GM12878 (cell line): ENCODE measurements at regions not wholly inside any gene's neighbourhood (a gene's known extent, or its start where the extent isn't known, plus 50 kb on each side); places are given as distances from the start of the nearest gene placed in this dataset.

Experiments used
- CHD1 ChIP-seq: IDR thresholded peaks from 2 replicates; pipeline ENCODE4 v1.6.1; 2012; ENCODE audit warnings: low read depth, low read length, improper control_type of control experiment
- CHD4 ChIP-seq: fragments of 200-600 bp; sonication (generic); IDR thresholded peaks from 2 replicates; pipeline ENCODE4 v1.6.1; 2016; ENCODE audit warnings: mild to moderate bottlenecking
- EGR1 ChIP-seq, 2 experiments: IDR thresholded peaks; 1 replicate in 1 of 2; 2 replicates in 1 of 2; pipeline ENCODE4 v1.6.1; 2011 to 2012; ENCODE audit warnings: low read depth in 2 of 2, low read length in 2 of 2, borderline replicate concordance in 1 of 2, mild to moderate bottlenecking in 1 of 2, moderate library complexity in 1 of 2
- EP300 ChIP-seq, 2 experiments: fragments of 150-350 bp in 1 of 2; IDR thresholded peaks; 2 replicates each; pipeline ENCODE4 v1.6.1; 2011 to 2012; ENCODE audit warnings: low read depth in 2 of 2, low read length in 2 of 2, borderline replicate concordance in 1 of 2, improper control_type of control experiment in 1 of 2, inconsistent platforms in 1 of 2; ENCODE audit not compliant: control insufficient read depth in 1 of 2
- FOXM1 ChIP-seq: IDR thresholded peaks from 2 replicates; pipeline ENCODE4 v1.6.1; 2012; ENCODE audit warnings: low read depth, mild to moderate bottlenecking, inconsistent platforms, low read length, moderate library complexity
- GATAD2B ChIP-seq: fragments of 450-650 bp; conservative IDR thresholded peaks from 2 replicates; pipeline ENCODE4 v1.6.1; 2017; ENCODE audit warnings: low read depth, mild to moderate bottlenecking, moderate library complexity
- HDGF ChIP-seq: fragments of 450-650 bp; IDR thresholded peaks from 2 replicates; pipeline ENCODE4 v1.6.1; 2016; ENCODE audit warnings: antibody characterized with exemption
- NFYB ChIP-seq: IDR thresholded peaks from 2 replicates; pipeline ENCODE4 v1.6.1; 2011; ENCODE audit warnings: low read depth, mild to moderate bottlenecking, low read length, improper control_type of control experiment, moderate library complexity; ENCODE audit not compliant: insufficient read depth
- SIX5 ChIP-seq: IDR thresholded peaks from 2 replicates; pipeline ENCODE4 v1.6.1; 2011; ENCODE audit warnings: mild to moderate bottlenecking, low read depth, low read length, moderate library complexity; ENCODE audit not compliant: severe bottlenecking
- SMAD1 ChIP-seq: fragments of 450-650 bp; IDR thresholded peaks from 2 replicates; pipeline ENCODE4 v1.6.1; 2018; ENCODE audit warnings: mild to moderate bottlenecking, low read depth; ENCODE audit not compliant: partially characterized antibody
- SP1 ChIP-seq: IDR thresholded peaks from one replicate; pipeline ENCODE4 v1.6.1; 2011; ENCODE audit warnings: low read depth, low read length
- TARDBP ChIP-seq: IDR thresholded peaks from 2 replicates; pipeline ENCODE4 v1.6.1; 2016; ENCODE audit warnings: borderline replicate concordance
- WRNIP1 ChIP-seq: IDR thresholded peaks from 2 replicates; pipeline ENCODE4 v1.6.1; 2011; ENCODE audit warnings: low read depth, low read length, improper control_type of control experiment, borderline replicate concordance
- YY1 ChIP-seq: IDR thresholded peaks from 2 replicates; pipeline ENCODE4 v1.6.1; 2011; ENCODE audit warnings: low read depth, mild to moderate bottlenecking, low read length
- ZNF217 ChIP-seq: fragments of 450-650 bp; IDR thresholded peaks from 2 replicates; pipeline ENCODE4 v1.6.1; 2017; ENCODE audit warnings: antibody characterized with exemption, mild to moderate bottlenecking
- ZNF592 ChIP-seq: fragments of 450-650 bp; IDR thresholded peaks from 2 replicates; pipeline ENCODE4 v1.6.1; 2017; ENCODE audit warnings: mild to moderate bottlenecking, moderate library complexity
- TF ChIP-seq, protein P1 (sequence below): fragments of 450-650 bp; IDR thresholded peaks from 2 replicates; pipeline ENCODE4 v1.6.1; 2016; ENCODE audit warnings: mild to moderate bottlenecking, moderate library complexity, borderline replicate concordance
- TF ChIP-seq, protein P2 (sequence below): fragments of 450-650 bp; IDR thresholded peaks from 2 replicates; pipeline ENCODE4 v1.6.1; 2018; ENCODE audit warnings: mild to moderate bottlenecking, low read depth, moderate library complexity; ENCODE audit not compliant: partially characterized antibody

DNA sequence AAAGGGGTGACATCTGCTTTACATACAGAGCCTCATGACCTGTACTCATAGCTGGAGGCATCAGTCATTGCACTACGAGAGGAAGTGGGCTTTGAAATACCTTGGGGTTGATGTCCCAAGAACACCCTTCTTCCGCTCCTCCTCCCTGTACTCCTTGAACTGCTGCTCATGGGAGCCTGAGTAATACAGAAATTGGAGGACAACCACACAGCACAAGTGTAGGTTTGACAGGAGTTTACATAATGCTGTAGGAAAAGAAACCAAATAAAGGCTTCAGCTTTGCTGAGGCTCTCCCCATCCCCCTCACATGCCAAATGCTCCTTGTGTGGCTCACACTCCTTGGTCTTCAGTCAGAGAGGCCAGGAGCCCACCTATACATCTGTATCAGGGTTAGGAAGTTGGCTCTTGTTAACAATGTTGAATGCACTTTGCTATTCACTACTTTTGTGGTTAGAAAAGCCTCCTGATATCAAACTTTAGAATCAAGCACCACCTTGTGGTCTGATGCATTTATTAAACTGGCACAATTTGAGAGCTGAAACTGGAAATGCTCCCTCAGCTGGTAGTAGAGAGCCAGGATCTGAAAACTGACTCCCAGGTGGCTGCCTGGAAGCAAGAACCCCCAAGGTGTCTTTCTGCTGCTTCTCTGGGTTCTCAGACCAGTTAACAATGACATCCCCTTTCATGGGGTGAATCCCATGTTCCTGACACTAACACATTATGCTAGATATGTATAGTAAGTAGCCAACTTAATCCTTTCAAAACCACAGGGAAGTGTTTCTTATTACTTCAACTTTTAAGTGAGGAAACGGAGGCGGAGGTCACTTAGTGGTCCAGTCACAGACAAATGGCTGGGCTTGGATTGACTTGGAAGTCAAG, 56.2 kb upstream of the EDN1 start (continued):
- TF ChIP-seq, protein P1, sequence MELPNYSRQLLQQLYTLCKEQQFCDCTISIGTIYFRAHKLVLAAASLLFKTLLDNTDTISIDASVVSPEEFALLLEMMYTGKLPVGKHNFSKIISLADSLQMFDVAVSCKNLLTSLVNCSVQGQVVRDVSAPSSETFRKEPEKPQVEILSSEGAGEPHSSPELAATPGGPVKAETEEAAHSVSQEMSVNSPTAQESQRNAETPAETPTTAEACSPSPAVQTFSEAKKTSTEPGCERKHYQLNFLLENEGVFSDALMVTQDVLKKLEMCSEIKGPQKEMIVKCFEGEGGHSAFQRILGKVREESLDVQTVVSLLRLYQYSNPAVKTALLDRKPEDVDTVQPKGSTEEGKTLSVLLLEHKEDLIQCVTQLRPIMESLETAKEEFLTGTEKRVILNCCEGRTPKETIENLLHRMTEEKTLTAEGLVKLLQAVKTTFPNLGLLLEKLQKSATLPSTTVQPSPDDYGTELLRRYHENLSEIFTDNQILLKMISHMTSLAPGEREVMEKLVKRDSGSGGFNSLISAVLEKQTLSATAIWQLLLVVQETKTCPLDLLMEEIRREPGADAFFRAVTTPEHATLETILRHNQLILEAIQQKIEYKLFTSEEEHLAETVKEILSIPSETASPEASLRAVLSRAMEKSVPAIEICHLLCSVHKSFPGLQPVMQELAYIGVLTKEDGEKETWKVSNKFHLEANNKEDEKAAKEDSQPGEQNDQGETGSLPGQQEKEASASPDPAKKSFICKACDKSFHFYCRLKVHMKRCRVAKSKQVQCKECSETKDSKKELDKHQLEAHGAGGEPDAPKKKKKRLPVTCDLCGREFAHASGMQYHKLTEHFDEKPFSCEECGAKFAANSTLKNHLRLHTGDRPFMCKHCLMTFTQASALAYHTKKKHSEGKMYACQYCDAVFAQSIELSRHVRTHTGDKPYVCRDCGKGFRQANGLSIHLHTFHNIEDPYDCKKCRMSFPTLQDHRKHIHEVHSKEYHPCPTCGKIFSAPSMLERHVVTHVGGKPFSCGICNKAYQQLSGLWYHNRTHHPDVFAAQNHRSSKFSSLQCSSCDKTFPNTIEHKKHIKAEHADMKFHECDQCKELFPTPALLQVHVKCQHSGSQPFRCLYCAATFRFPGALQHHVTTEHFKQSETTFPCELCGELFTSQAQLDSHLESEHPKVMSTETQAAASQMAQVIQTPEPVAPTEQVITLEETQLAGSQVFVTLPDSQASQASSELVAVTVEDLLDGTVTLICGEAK, result no peak
- TF ChIP-seq CHD4, result no peak
- no peak for TF ChIP-seq NFYB
- no peak for TF ChIP-seq SMAD1
- no peak for TF ChIP-seq EGR1 (IDR thresholded peaks at IDR 0.05; ENCODE audit: borderline replicate concordance in 1 of 2, low read depth in 2 of 2, low read length in 2 of 2)
- TF ChIP-seq FOXM1, result peak; percentile 51; the same call in 1 of the 2 replicates
- no peak for TF ChIP-seq WRNIP1
- no peak for TF ChIP-seq CHD1
- TF ChIP-seq SP1, result no peak
- no peak for TF ChIP-seq SIX5
- no peak for TF ChIP-seq HDGF
- TF ChIP-seq ZNF217, result no peak
- no peak for TF ChIP-seq TARDBP
- no peak for TF ChIP-seq GATAD2B
- no peak for TF ChIP-seq YY1
- TF ChIP-seq ZNF592, result no peak
- no peak for TF ChIP-seq EP300 (IDR thresholded peaks at IDR 0.05; ENCODE audit: borderline replicate concordance in 1 of 2, control insufficient read depth in 1 of 2, low read depth in 2 of 2, low read length in 2 of 2)
- TF ChIP-seq, protein P2, sequence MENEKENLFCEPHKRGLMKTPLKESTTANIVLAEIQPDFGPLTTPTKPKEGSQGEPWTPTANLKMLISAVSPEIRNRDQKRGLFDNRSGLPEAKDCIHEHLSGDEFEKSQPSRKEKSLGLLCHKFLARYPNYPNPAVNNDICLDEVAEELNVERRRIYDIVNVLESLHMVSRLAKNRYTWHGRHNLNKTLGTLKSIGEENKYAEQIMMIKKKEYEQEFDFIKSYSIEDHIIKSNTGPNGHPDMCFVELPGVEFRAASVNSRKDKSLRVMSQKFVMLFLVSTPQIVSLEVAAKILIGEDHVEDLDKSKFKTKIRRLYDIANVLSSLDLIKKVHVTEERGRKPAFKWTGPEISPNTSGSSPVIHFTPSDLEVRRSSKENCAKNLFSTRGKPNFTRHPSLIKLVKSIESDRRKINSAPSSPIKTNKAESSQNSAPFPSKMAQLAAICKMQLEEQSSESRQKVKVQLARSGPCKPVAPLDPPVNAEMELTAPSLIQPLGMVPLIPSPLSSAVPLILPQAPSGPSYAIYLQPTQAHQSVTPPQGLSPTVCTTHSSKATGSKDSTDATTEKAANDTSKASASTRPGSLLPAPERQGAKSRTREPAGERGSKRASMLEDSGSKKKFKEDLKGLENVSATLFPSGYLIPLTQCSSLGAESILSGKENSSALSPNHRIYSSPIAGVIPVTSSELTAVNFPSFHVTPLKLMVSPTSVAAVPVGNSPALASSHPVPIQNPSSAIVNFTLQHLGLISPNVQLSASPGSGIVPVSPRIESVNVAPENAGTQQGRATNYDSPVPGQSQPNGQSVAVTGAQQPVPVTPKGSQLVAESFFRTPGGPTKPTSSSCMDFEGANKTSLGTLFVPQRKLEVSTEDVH, result no peak
